DMS 273 (cell line): ENCODE measurements at regions not wholly inside any gene's neighbourhood (a gene's known extent, or its start where the extent isn't known, plus 50 kb on each side); places are given as distances from the start of the nearest gene placed in this dataset.
"Not testable (repeated sequence)": the region's sequence is repeated elsewhere in the genome, so short reads cannot be mapped to it uniquely, and the experiment has no call there.

ENCODE experiments used
- DNase-seq: peaks from one replicate; lab custom pipeline; 2025; ENCODE audit not compliant: unreplicated experiment; lab: John Stamatoyannopoulos, UW

DNA sequence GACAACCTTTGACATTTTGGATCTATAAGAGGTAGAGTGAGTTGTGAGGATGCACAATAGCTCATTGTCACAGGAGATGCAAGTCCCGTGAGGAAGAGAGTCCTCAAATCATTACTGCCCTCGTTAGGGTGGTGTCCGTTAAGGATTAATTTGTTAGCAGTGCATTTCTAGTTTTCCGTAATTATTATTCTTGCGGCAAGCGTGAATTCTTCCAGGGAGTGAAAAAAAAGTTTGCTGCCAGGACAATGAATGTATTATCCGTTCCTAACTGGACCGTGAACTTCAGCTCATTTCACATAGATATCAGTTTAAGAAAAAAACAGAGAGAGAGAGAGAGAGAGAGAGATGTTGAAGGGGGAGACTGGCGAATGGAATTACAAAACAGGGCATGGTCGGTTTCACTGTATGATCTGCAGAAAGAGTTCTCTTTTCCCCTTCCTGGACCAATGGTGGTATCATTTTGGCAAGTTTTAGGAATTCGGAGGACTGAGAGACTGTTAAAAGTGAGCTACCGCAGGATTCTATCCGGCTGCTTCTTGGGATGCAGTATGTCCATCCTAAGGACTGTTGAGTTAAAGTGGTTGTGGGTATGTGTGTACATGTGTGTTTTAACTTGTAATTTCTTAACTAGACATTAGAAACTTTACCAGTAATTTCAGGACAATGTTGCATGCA, 216.0 kb upstream of the NFIA start:
- DNase-seq, result peak; percentile 43

DNA sequence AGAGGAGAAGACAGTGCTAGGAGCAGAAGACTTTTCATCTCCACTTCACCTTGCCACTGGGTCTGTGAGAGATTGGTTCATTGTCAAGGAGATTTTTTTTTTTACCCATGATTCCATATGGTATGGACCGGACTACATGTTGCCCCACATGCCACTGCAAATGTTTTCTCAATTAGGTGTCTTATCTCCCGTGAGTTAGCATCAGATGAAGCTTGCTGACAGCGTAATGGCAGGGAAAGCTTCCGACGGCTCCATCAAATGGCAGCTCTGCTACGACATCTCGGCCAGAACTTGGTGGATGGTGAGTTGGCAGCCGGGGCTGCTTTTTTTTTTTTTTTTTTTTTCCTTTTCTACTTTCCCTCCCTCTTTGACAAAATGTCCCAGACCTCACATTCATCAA, 217.2 kb upstream of the NFIA start:
- DNase-seq, result peak; percentile 74

DNA sequence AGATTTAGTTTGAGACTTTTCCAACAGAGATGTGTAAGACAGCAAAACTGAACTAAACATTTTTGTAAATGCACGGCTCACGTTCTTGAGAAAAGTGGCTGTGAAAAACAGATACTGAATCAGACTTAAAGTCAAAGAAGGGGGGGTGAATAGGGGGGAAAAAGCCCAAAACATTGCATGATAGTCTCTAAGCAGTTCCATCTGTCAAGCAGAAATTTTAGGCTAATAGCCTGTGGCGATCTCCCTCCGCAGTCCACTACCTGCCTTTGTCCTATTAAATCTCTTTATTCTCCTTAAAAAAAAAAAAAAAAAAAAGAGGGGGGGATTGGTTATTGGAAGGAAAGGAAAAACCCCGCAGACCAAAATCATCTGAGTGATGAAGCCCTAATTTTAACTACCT, 217.6 kb upstream of the NFIA start:
- peak; percentile 54 for DNase-seq

DNA sequence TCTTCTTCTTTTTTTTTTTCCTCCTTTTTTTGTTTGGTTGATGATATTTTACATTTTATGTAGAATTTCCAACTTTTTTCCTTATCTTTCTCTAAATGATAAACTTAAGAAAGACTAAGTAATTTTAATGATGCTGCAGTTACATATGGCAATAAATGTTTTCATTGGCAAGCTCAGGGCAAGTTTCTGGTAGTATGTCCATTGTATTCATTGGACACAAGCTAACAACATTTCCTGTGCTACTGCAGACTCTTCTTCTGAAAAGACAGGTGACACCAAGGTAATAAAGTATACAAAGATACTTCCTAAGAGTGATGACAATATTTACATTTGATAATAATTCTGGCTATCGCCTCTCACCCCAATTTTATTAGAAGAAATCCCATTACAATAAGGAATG, 219.2 kb upstream of the NFIA start:
- DNase-seq, result no peak

DNA sequence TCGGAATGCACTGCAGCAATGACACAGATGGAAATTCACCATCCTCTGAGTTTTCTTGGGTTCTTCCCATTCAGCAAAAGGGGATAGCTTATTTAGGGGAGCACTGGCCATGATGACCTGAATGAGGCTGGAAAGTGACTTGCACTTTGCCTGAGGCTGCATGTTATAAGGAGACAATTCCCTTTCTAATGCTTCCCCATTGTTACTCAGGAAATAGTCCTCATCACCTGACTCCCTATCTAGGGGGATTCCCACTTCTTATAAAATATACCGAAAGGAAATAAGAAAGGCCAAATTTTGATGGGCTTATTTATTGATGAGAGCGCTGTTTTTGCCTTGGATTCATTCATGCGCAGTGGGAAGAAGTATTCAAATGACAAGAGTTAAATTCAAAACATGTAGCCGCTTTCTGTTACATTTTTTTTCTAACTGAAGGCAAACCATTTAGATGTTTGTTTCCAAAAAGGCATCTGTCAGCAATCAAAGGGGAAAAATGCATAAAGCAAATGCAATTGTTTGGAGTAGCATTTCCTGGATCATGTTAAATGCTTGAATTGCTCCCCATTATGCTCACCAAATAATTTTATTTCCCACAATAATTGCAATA, 220.3 kb upstream of the NFIA start:
- DNase-seq, result no peak

DNA sequence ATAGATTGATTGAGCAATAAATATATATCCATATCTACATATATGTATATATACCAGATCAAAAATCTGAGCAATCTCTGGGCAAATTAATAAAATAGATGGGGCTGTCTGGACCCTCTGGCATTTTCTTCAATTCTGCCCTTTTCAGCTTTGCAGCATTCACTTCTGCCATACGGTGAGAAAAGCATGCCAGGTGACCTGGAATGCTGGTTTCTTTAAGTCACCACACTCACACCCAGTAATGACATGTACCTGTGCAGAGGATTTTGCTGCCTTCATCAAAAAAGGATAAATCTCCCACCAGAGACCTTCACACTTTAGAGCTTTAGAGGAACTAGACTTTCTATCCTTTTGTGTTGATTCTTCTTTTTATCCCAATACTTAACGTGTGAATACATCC, 223.2 kb upstream of the NFIA start:
- no peak for DNase-seq

DNA sequence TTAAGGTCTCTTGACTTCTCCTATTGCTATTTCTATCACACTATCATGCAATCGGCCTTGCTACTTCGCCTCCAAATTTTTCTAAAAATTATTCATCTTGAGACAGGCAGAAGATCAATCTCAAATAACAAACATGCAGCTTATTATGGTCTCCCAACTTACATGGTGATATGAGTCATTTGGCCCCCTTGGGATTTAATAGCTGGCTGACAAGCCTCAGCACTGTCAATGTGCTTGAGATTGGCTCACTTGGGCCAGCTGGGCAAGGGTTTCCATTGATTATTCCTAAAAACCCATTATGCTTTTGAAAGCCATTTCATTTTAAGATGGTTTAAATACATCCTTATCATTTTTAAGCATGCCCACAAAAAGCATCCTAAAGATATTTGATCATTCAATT, 224.5 kb upstream of the NFIA start:
- DNase-seq, result peak; percentile 49

DNA sequence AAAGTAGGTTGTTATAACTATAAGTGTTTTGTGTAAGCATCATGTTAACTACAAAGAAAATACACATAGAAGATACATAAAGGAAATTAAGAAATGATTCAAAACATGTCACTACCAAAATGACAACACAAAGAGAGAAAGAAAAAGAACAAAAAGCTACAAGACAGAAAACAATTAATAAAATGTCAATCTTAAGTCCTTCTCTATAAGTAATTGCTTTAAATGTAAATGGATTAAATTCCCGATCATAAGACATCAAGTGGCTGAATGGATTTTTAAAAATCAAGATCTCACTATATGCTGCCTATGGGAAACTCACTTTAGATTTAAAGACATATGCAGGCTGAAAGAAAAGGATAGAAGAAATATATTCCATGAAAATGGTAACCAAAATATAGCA, 232.3 kb upstream of the NFIA start:
- no peak for DNase-seq

DNA sequence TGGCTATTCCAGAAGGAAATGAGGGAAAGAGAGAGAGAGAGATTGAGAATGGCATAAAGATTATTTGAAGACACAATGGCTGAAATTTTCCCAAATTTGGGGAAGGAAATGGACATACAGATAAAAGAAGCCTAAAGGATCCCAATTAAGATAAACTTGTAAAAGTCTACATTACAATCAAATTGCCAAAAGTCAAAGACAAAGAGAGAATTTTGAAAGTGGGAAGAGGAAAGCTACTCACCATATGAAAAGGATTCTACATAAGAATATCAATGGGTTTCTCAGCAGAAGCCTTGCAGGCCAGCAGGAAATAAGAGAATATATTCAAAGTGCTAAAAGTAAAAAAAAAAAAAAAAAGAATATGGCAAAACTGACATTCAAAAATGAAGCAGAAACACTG, 233.0 kb upstream of the NFIA start:
- no peak for DNase-seq

DNA sequence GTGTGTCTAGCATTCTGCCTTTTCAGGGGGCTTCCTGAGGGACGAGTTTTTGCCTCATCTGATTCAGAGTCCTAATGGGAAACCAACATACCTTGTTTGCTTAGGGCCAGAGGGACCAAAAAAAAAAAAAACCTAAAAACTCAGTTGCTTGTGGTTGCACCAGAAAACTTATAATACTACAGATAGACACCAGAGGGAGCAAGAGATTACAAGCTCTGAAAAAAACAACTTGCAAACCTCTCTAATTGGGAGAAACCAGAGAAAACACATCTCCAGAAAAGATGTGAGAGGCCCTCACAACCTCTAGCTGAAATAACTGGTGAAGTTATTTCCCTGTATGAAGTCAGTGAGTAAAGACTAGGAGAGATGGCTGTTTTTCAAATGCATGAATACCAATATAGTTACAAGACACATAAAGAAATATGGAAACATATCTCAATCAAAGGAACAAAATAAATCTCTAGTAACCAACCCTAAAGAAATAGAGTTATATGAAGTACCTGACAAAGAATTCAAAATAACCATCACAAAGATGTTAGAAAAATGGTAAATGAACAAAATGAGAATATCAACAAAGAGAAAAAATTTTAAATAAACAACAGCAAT, 233.7 kb upstream of the NFIA start:
- DNase-seq, result peak; percentile 71

DNA sequence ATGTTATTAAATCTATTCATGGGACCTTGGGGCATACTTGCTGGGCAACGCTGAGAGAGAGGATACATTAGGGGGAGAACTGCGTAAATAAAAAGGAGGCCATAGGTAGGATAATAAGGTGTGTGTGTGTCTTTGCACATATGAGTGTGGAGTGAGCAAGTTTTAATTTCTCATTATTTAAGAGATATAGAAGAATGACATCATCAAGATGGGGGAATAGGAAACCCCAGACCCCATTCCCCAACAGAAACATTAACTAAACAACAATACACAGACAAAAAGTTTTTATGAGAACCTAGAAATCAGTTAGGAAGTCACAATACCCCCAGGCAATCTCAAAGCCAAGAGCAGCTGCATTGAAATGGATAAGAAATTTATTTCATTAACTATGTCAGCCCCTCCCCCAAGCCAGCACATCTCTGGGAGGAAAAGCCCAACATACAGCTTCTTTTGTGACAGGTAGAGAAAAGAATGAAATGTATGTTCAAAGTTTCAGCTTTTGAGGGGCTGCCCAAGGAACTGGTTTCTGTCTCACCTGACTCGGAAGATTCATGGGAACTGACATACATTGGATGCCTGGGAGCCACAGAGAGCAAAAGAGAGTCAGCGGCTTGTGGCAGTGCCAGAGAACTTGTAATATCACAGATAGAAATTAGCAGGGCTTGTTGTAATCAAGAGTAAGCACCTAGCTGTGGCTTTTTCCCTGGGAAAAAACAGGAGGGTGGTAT, 234.3 kb upstream of the NFIA start:
- DNase-seq, result peak; percentile 26

DNA sequence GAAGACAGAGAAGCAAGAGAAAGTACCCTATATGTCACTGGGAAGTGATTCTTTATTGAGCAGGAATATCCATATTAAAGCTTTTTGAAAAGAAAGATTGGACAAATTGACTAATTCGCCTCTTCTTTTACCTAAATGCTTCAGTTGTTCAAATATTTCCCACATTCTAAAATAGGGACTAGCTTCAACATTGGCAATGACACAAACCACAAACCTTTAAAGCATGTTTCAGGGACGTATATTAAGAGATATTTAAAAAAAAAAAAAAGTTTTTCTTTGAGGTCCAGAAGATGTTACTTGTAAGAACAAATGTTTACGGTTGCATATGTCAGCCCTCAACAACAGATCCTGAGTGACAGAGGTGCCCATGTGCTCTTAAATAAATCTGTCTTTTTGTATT, 235.0 kb upstream of the NFIA start:
- no peak for DNase-seq

DNA sequence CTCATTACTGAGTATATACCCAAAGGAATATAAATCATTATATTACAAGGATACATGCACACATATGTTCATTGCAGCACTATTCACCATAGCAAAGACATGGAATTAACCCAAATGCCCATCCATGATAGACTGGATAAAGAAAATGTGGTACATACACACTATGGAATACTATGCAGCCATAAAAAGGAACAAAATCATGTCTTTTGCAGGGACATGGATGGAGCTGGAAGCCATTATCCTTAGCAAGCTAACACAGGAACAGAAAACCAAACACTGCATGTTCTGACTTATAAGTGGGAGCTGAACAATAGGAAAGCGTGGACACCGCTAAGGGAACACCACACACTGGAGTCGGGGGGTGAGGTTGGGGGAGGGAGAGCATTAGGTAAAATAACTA, 236.7 kb upstream of the NFIA start:
- DNase-seq, result not testable (repeated sequence)

DNA sequence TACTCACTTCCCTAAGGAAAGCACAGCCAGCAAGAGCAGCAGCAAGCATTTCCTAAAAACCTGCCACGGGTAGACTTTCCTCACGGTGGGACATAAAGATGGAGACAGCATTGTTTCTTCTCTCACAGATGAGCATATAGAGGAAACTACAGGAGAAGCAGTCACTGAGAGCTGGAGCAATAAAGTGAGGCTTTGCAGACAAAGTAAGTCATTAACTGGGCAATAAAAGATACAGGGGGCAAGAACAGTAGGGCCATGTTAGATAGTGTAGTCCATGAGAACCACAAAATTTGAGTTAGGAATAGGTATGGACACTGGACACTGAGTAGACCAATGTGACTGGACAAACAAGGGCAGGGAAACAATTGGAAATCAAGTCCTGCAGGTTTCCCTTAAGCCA, 240.1 kb upstream of the NFIA start:
- DNase-seq, result no peak

DNA sequence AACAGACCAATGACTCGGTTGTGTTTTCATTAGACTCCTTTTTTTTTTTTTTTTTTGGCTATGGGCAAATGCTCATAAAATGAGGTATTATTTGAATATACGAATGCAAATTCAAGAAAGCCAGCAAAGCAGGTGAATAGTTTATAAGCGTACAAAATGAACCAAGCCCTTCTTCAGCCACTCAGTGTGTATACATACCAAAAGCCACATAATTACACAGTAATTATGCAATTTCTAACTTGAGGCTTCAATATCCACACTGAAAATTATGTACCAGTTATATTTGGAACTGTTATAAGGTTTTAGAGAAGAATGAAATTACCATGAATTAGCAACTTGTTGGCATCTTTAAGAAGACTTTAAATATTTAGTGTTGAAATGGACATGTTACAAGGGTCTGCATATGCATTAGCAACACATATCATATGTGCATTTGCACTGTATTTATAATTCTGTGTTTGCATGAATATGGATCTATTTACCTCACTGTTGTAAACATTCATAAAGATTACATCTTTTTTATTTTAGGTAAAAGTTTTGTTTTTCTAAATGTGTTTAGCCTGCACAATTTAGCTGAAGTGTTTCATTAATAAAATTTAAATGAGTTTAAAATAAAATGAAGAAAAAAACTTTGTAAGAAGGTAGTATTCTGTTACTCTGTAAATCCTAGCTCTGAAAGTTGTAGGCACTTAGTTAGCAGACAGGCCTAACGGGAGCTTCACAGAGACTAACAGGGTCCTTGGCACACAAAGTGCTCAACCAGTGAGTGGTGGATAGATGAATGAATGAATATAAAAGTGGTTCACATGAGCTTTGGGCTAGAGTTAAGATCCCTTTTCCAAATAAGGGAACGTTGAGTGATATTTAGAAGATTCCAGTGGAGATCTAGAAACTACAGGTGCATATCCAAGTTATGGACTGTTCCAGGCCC, 241.0 kb upstream of the NFIA start:
- DNase-seq, result no peak

DNA sequence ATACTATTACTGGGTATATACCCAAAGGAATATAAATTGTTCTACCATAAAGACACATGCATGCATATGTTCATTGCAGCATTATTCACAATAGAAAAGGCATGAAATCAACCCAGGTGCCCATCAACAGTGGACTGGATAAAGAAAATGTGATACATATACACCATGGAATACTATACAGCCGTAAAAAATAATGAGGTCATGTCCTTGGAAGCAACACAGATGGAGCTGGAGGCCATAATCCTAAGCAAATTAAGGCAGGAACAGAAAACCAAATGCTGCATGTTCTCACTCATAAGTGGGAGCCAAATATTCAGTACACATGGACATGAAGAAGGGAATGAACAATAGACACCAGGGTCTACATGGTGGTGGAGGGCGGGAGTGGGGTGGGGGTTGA, 241.9 kb upstream of the NFIA start:
- DNase-seq, result not testable (repeated sequence)

DNA sequence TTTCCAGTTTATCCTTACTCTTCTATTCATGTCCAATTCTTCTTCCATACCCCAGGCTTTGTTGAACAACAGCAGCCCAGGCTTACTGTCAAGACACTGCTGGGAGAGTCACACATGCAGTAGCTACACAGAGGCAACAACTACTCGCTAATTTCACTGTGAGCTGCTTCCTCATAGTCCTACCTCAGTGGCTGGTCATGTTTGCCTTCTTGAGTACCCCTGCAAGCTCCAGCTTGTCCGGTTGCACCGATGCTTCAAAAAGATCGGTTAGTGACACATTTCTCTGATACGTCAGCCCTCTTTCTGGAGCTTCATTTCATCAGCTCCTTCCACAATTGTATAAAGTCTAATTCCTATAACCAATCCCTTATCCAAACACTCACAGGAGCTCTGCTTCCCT, 246.7 kb upstream of the NFIA start:
- no peak for DNase-seq

DNA sequence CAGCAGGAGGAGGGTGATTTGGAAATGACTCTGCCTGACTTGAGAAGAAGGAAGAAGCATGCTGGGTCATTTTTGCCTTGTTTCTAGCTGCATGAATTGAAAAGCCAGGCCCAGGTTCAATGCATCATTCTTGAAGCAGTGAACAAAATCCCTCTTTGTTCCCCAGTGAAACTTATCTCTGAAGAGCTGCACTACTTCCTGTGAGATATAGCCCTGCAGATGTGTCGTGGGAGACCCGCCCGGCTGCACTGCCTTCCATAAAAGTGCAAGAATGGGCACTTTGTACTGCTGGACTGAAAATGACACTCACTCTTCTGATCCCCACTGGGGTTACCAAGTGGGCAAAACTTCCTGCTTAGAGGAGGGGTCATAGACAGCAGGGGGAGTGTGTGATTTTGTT, 249.2 kb upstream of the NFIA start:
- no peak for DNase-seq

DNA sequence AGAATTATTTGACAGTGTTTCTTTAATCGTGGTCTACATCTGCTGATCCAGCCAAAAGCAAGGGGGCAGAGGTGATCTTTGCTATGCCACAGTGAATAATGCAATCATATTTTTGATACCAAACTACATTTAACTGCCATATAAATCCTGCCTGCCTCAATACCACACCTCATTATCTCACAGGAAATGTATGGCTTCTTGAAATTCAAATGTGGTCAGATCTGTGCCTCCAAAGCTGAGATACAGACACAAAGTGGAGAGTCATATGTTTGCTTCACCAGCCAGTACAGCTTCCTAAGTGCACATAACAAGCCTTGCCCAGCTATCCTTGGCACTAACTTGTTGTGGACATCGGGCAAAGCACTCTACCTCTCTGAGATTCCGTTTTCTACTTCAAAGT, 250.0 kb upstream of the NFIA start:
- no peak for DNase-seq

DNA sequence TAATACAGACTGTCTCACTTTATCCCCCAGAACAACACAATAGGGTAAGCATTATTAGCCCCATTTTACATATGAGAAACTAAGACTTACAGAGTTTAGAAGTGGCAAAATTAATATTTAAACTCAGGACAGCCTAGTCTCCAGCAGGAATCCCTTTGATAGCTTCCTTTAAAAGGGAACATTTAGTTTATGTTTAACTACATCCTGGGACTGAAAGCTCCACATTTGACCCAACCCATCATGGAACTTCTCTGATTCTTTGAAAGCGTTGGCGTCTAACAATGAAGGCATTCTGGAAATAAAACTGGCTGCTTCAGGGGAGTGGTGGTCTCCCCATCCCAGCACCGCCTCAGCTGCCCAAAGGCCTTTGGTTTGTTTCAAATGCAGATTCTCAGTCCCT, 250.6 kb upstream of the NFIA start:
- no peak for DNase-seq

DNA sequence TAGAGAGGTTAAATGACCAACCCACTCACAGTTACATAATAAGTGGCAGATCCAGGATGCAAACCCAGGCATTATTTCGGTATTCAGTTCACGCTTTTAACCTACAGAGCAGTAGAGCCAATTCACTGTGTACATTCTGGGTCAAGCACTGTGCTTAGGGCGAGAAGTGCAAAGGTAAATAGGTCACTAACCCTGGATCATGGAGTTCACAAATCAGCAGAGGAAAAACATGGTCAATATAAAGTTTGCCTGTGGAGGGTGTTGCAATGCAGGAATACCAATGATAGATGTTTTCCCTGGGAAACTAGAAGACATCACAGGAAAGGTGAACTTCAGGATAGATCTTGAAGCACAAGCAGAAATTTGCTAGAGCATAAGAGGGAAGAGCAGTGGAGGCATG, 253.4 kb upstream of the NFIA start:
- DNase-seq, result no peak
